NT2/D1 (cell line): ENCODE measurements at regions not wholly inside any gene's neighbourhood (a gene's known extent, or its start where the extent isn't known, plus 50 kb on each side); places are given as distances from the start of the nearest gene placed in this dataset.
"Not testable (repeated sequence)": the region's sequence is repeated elsewhere in the genome, so short reads cannot be mapped to it uniquely, and the experiment has no call there.

Experiments
- SUZ12 ChIP-seq: IDR thresholded peaks from 2 replicates; pipeline ENCODE4 v1.6.1; 2011; ENCODE audit not compliant: insufficient read length, insufficient read depth; ENCODE audit errors: extremely low read depth
- YY1 ChIP-seq: IDR thresholded peaks from 2 replicates; pipeline ENCODE4 v1.6.1; 2011; ENCODE audit not compliant: insufficient read length, insufficient read depth
- ZNF274 ChIP-seq: IDR thresholded peaks from 2 replicates; pipeline ENCODE4 v1.6.1; 2011; ENCODE audit warnings: mild to moderate bottlenecking, low read depth, low read length

- TF ChIP-seq ZNF274, SUZ12, YY1: not testable (repeated sequence)
These were observed 107.1 kb upstream of the ARID1B start for GRCh38 chr6:156670097-156670496.
